GM13976 (cell line): ENCODE measurements at regions not wholly inside any gene's neighbourhood (a gene's known extent, or its start where the extent isn't known, plus 50 kb on each side); places are given as distances from the start of the nearest gene placed in this dataset.
"Not testable (repeated sequence)": the region's sequence is repeated elsewhere in the genome, so short reads cannot be mapped to it uniquely, and the experiment has no call there.

Experiments used
- DNase-seq: peaks from one replicate; pipeline ENCODE4 v3.0.0; 2012; ENCODE audit warnings: low spot score
- in situ Hi-C: fragments of 300-500 bp; cut with MboI; formaldehyde crosslinking; loops from one replicate; pipeline ENCODE4 v1.12.0; 2022; ENCODE audit warnings: low sequenced_read_pairs, mixed read lengths, inconsistent platforms; ENCODE audit not compliant: unreplicated experiment
- TF ChIP-seq, protein P1 (sequence below): IDR thresholded peaks from 2 replicates; pipeline ENCODE4 v1.5.1; 2012; ENCODE audit warnings: borderline replicate concordance, mild to moderate bottlenecking; ENCODE audit not compliant: insufficient read depth; ENCODE audit errors: extremely low read depth, missing control alignments, control extremely low read depth

DNA sequence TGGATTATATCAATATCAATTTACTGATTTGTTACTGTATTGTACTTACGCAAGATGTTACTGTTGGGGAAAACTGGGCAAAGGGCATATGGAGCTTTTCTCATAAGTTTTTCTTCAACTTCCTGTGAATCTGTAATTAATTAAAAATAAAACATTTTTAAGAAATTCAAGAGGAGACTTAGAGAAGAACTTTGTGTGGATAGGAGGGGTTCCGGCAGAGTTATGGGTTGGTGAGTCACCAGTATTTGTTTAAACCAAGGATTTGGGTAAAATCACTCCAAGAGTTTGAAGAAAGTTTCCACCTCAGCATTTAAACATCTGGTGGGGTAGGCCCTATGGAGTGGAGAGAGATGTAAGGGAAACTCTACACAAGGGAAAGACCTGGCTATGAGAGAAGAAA is 379.6 kb downstream of the TSHZ3 start:
- DNase-seq: no peak
- TF ChIP-seq, protein P1, sequence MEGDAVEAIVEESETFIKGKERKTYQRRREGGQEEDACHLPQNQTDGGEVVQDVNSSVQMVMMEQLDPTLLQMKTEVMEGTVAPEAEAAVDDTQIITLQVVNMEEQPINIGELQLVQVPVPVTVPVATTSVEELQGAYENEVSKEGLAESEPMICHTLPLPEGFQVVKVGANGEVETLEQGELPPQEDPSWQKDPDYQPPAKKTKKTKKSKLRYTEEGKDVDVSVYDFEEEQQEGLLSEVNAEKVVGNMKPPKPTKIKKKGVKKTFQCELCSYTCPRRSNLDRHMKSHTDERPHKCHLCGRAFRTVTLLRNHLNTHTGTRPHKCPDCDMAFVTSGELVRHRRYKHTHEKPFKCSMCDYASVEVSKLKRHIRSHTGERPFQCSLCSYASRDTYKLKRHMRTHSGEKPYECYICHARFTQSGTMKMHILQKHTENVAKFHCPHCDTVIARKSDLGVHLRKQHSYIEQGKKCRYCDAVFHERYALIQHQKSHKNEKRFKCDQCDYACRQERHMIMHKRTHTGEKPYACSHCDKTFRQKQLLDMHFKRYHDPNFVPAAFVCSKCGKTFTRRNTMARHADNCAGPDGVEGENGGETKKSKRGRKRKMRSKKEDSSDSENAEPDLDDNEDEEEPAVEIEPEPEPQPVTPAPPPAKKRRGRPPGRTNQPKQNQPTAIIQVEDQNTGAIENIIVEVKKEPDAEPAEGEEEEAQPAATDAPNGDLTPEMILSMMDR: no peak
- in situ Hi-C loops: no loop called here

DNA sequence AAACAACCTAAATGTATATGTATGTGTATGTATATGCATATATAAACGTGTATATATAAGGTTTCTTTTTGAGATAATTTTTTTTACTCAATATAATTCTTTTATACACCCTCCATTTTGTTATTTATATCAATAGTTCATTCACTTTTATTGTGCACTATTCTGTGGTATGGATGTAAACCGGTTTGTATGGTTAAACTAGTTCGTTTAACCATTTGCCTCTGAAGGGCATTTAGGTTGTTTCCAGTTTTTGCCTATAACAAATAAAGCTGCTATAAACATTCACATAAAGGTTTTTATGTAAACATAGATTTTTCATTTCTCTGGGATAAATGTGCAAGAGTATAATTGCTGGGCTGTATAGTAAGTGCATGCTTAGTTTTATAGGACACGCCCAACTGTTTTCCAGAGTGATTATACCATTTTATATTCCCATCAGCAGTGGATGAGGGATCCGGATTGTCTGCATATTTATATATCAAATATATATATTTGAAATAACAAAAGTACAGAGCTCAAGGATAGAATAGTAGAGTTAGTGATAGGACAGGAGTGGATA is 380.3 kb downstream of the TSHZ3 start:
- TF ChIP-seq, protein P1: no peak
- no peak for DNase-seq
- in situ Hi-C loops: no loop called here

DNA sequence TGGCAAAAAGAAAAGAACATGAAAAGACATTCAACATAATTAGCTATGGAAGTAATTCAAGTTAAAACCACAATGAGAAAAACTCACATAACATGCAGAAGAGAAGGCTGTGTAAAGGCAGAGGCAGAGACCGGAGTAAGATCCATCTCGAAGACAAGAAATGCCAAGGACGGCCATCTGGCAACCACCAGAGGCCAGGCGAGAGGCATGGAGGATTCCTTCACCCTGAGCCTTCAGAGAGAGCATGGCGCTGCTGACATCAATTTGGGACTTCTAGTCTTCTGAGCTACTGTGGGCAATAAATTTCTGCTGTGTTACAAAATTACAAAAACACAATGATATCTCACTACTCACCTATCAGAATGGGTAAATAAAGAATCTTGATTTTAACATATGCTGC is 381.0 kb downstream of the TSHZ3 start:
- no peak for DNase-seq
- TF ChIP-seq, protein P1: no peak
- in situ Hi-C loops: no loop called here

DNA sequence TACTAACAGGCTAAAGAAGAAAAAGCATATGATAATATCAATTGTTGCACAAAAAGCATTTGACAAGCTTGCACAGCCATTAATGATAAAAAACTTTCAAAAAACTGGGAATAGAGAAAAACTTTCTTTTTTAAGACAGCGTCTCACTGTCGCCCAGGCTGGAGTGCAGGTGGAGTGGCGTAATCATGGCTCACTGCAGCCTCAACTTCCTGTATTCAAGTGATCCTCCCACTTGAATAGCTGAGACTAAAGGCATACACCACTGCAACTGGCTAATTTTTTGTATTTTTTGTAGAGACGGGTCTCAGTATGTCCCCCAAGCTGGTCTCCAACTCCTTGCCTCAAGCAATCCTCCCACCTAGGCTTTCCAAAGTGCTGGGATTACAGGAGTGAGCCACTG is 382.8 kb downstream of the TSHZ3 start:
- DNase-seq: no peak
- TF ChIP-seq, protein P1: no peak
- in situ Hi-C loops: no loop called here

DNA sequence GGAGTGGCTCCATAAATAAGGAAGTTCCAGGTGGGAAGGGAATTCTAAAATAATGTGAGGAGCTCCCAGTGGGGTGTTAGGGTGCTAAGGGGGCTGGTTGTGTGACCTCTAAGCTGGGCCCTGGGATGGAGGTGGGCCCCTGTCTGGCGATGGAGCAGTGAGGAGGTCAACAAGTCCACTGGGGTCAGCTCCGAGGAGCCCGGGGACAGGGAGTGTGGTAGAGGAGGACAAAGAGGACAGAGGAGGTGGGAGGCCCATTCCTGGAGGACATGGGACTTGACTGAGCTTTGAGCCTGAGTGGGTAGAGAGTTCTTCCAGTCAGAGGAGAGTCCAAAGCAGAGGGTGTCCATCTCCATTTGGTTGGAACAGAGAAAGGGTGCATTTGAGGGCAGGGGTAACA is 390.2 kb downstream of the TSHZ3 start:
- TF ChIP-seq, protein P1: no peak
- in situ Hi-C loops: no loop called here
- DNase-seq: no peak

DNA sequence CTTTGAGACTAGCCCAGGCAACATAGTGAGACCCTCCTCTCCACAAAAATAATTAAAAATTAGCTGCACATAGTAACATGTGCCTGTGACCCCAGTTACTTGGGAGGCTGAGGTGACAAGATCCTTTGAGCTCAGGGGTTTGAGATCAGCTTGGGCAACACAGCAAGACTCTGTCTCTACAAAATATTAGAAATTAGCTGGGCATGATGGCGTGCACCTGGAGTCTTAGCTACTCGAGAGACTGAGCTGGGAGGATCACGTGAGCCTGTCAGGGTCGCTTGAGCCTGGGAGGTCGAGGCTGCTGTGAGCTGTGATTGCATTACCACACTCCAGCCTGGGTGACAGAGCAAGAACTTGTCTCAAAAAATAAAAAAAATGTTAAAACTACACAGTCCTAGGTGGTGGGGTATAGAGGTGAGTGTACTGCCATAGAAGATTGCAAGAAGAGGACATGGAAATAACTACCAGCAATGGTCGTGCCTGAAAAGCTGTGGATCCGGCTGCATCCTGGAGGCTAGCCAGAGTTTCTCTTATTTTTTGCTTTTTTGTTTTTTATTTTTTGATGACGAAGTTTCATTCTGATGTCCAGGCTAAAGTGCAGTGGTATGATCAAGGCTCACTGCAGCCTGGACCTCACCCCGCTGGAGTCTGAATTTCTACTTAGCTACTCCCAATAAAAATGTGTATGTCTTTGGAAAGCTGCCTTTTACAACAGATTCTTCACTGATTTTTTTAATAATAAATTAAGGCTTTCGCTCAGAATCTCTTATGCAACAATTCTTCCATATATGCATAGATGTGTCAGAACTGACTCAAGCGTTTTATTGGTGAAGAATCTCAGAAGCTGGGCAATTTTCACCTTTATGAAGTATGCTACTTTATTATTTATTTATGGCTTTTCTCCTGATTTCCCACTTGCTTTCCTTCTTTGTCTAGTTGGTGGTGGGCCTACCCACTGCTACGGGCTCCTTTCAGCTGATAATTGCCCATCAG is 393.8 kb downstream of the TSHZ3 start:
- TF ChIP-seq, protein P1: no peak
- no peak for DNase-seq
- in situ Hi-C loops: no loop called here

DNA sequence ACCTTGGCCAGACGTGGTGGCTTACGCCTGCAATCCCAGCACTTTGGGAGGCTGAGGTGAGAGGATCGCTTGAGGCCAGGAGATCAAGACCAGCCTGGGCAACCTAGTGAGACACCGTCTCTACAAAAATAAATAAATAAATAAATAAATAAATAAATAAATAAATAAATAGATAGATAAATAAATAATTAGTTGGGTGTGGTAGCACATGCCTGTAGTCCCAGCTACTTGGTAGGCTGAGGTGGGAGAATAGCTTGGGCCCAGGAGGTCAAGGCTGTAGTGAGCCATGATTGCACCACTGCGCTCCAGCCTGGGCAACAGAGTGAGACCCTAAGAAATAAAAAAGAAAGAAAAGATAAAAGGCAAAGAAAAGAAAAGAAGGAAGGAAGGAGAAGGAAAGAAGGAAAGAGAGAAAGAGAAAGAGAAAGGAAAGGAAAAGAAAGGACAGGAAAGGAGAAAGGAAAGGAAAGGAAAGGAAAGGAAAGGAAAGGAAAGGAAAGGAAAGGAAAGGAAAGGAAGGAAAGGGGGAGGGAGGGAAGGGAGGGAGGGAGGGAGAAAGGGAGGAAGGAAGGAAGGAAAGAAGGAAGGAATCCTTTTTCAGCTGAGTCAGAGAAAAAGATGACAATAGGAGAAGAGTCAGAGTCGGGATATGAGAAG is 404.8 kb downstream of the TSHZ3 start:
- DNase-seq, in situ Hi-C loops: not testable (repeated sequence)
